DMS153 (cell line): ENCODE measurements at regions not wholly inside any gene's neighbourhood (a gene's known extent, or its start where the extent isn't known, plus 50 kb on each side); places are given as distances from the start of the nearest gene placed in this dataset.
"Not testable (repeated sequence)": the region's sequence is repeated elsewhere in the genome, so short reads cannot be mapped to it uniquely, and the experiment has no call there.

Source experiments
- DNase-seq: peaks from one replicate; lab custom pipeline; 2025; lab: John Stamatoyannopoulos, UW

GRCh38 chr6:170044836-170045562 is 245.9 kb downstream of the DLL1 start:
- no peak for DNase-seq

- no peak for DNase-seq
Measured at GRCh38 chr6:170043881-170044790, 246.7 kb downstream of the DLL1 start.

- no peak for DNase-seq
Measured at GRCh38 chr6:170043150-170043819, 247.6 kb downstream of the DLL1 start.

- no peak for DNase-seq
Measured at GRCh38 chr6:170042596-170043118, 248.2 kb downstream of the DLL1 start.

GRCh38 chr6:170042123-170042522 is 248.8 kb downstream of the DLL1 start:
- no peak for DNase-seq

- no peak for DNase-seq
Measured at GRCh38 chr6:170041526-170041925, 249.4 kb downstream of the DLL1 start.

GRCh38 chr6:170040906-170041305 is 250.0 kb downstream of the DLL1 start:
- DNase-seq: no peak

- DNase-seq: no peak
Measured at GRCh38 chr6:170040115-170040500, 250.8 kb downstream of the DLL1 start.

GRCh38 chr6:170039156-170040114 is 251.4 kb downstream of the DLL1 start:
- no peak for DNase-seq

DNA sequence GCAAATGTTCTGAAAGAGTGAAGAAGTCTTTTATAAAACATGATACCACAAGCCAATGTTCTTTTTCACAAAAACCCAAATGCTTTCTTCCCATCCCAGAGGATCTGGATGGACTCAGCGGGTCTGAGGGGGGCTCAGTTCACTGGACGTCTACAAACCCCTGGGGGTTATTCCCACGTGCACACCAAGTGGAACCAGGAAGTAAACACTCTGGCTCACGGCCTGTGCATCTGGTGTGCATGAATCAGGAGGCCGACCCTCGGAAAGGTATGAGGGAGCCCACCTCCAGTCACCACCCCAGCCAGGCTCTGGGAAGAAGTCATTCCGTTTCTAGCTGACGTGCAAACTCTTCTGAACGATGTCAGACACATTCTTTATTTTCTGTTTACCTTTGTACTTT is 252.2 kb downstream of the DLL1 start:
- DNase-seq: no peak

GRCh38 chr6:170038251-170038650 is 252.6 kb downstream of the DLL1 start:
- DNase-seq: no peak

DNA sequence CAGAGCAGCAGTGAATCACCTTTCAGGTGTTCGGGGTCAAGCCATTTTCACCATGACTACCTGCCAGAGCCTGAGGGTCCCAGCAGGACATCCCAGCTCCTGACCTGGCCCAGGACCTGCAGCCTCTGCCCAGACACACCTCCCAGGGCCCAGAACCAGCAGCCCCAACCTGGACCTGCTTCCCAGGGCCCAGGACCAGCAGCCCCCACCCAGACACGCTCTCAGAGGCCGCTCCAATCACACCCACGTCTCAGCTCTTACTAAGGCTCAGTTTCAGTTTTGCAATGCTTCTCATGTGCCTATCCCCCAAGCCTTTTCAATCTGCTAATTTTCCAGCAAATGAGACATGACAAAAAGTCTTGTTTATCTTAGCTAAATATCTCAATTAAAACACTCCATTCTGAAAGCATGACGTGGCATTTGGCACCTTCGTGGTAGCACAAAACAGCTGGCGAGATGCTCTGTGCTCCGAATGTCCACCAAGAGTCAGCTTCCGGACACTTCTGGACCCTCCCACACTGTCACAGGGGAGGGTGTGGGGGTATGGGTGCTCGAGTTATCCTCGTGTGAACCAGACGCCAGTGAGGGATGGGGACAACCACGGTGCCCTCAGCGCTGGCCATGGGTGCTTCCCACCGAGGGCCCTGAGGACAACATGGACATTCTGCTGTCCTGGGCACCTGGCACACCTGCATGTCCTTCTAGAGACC is 253.2 kb downstream of the DLL1 start:
- DNase-seq: no peak

GRCh38 chr6:170036916-170037315 is 254.0 kb downstream of the DLL1 start:
- DNase-seq: no peak

DNA sequence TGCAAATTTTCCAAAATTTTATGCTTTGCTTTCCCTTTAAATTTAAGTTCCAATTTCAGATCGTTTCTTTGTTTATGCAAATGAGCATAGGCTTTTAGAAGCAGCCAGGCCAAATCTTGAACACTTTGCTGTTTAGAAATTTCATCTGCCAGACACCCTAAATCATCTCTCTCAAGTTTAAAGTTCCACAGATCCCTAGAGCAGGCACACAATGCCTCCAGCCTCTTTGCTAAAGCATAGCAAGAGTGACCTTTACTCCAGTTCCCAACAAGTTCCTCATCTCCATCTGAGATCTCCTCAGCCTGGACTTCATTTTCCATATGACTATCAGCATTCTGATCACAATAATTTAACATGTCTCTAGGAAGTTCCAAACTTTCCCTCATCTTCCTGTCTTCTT is 254.5 kb downstream of the DLL1 start:
- DNase-seq: not testable (repeated sequence)

DNA sequence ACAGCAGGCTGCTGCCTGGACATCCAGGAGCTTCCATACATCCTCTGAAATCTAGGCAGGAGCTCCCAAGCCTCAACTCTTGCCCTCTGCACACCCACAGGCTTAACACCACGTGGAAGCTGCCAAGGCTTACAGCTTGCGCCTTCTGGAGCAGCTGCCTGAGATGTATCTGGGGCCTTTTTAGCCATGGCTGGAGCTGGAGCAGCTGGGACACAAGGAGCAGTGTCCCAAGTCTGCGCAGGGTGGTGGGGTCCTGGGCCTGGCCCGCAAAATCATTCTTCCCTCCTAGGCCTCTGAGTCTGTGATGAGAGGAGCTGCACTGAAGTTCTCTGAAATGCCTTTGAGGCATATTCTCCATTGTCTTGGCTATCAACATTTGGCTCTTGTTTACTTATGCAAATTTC is 255.0 kb downstream of the DLL1 start:
- no peak for DNase-seq

GRCh38 chr6:170035044-170035443 is 255.8 kb downstream of the DLL1 start:
- no peak for DNase-seq

DNA sequence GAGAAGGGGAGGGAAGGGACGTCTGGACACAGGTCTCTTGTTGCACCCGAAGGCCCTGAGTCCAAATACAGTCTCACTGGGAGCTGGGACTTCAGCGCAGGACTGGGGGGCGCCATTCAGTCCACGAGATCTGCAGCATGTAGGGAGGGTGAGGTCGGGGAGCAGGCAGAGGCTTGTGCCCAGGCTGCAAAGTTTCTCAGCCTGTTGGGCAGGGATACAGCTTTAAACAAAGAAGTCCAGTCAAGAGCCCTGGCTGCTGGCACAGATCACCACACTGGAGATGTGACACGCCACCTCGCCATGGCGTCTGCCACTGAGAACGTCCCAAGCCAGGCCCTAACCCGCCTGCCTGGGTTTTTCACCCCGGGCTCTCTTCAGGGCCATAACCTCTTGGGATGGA is 256.6 kb downstream of the DLL1 start:
- DNase-seq: no peak

DNA sequence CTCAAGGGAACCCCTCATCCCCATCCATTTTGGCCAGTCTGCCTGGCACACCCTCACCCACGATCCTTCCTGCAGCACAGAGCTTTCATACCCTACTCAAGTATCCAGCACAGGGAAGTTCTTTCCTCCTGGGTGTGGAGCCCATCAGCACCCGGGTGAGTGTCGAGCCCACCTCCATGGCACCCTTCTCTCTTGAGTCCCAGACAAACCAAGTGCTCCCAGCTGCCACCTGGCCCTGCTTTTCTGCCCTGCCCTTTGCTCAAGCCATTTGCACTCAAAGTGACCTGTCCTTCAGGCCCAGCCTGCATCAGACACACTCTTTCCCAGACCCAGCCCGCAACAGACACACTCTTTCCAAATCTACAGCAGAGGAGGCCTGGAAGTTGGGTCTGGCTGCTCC is 257.2 kb downstream of the DLL1 start:
- DNase-seq: no peak

GRCh38 chr6:170032706-170033309 is 258.1 kb downstream of the DLL1 start:
- DNase-seq: no peak

- no peak for DNase-seq
Measured at GRCh38 chr6:170032197-170032596, 258.7 kb downstream of the DLL1 start.
